ENCODE measurements at regions not wholly inside any gene's neighbourhood (a gene's known extent, or its start where the extent isn't known, plus 50 kb on each side); places are given as distances from the start of the nearest gene placed in this dataset.

DNA sequence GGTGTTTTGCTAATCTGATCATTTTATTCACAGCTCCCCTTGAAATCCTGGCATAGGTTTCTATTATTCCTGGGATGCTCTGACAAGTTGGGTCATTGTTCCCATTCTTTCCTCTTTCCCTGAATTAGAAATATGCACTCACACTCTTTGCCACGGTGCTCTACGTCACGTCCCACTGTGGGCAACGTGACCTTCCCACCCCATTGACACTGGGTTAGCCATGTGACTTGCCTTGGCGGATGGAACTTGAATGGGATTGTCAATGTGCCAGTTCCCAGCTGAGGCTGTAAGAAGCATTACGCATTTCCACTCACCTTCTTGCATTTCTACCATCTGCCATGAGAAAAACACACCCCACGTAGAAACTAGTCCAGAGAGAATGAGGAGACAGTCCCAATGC lies 492.4 kb downstream of the SHISA9 start:
- no peak for DNase-seq

DNA sequence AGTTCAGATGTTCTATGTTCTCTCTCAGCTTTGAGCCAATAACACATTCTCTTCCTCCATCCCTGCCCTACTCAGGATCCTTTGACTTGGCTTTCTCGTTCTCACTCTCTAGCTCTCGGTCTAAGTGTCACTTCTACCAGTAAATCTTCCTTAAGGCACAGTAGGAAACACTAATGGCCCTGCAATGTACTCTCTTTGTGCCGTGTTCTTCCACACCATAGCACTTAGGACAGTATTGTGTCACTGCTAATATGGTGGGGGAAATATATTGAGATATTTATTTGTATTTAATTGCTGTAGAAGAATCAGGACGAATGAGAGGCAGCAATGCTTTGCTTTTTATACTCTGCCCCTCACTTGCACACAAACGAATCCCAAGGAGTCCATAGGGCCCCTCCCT lies 493.1 kb downstream of the SHISA9 start:
- no peak for DNase-seq

DNA sequence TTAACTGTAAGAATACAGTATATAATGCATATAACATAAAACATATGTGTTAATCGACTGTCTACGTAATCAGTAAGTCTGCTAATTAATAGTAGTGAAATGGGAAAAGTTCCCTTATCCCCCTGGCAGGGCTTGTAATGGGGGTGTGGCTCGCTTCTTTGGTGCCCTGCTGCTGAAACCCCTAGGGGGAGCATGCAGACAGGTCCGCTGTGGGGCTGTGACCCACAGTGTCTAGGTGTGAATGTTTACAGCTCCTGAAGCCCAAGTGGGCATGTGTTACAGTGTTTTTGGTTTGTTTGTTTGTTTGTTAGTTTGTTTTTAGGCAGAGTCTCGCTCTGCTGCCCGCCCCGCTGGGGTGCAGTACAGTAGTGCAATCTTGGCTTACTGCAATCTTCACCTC lies 495.7 kb downstream of the SHISA9 start:
- DNase-seq = no peak

DNA sequence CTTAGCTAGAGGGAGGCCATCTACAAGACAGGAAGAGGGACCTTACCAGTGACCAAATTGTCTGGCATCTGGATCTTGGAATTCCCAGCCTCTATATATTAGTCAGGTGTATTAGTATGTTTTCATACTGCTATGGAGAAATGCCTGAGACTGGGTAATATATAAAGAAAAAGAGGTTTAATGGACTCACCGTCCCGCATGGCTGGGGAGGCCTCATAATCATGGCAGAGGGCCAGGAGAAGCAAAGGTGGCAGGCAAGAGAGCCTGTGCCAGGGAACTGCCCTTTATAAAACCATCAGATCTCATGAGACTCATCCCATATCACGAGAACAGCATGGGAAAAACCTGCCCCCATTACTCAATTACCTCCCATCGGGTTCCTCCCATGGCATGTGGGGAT lies 500.2 kb downstream of the SHISA9 start:
- no peak for DNase-seq

DNA sequence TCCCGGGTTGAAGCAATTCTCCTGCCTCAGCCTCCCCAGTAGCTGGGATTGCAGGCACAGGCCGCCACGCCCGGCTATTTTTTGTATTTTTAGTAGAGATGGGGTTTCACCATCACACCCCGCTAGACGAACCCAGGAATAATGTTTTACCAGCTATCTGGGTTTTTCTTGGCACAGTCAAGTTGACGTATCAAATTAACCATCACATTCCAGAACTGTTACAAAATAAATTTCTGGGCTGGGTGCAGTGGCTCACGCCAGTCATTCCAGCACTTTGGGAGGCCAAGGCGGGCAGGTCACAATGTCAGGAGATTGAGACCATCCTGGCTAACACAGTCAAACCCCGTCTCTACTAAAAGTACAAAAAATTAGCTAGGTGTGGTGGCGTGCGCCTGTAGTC lies 501.2 kb downstream of the SHISA9 start:
- no peak for DNase-seq

DNA sequence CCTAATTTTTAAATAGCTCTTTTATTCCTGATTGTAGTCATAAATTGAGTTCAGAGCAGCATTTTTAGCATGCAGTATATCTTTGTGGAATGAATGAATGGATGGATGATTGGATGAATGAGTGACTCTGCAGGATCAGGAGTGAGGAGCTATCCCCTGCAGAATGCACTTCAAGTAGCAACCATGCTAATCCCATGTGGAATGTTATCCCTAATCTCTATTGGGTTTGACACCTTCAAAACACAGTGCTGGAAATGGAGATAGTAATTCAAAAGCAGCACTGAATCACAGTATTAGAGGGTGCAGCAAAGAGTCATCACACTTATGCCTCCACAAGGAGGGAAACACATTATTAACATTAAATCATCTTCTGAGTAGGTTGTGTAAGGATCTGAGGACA lies 501.9 kb downstream of the SHISA9 start:
- DNase-seq = no peak

DNA sequence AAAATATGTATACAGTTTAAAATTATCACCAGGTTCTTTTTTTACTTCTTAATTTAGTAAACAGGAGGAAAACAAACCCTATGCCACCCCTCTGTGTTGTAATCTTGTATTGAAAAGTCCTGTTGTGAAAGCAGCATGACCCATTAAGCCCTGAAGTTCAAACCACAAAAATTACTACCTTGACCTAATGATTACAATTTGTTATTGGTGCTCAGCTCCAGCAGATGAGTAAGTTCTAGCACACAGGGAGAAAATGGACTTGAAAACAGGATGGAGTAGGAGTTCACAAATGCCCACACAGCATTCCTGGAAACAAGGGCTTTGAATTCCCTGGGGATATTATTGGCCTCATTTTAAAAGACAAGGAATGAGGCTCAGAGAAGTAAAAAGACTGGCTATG lies 505.8 kb upstream of the ERCC4 start:
- DNase-seq = no peak

DNA sequence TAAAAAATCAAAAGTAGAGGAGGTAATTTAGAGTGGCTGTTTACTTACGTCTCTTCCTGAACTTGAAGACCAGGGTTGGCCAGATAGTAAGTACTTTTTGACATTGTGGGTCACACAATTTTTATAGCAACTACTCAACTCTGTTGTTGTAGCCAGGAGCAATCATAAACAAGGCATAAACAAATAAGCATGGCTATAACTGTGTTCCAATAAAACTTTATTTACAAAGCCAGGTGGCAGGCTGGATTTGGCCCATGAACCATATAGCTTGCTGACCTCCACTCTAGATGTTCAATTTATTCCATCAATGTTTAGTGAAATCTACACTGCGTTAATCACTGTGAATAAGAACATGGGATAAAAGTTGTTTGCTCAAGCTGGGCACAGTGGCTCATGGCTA lies 500.4 kb upstream of the ERCC4 start:
- DNase-seq = no peak

DNA sequence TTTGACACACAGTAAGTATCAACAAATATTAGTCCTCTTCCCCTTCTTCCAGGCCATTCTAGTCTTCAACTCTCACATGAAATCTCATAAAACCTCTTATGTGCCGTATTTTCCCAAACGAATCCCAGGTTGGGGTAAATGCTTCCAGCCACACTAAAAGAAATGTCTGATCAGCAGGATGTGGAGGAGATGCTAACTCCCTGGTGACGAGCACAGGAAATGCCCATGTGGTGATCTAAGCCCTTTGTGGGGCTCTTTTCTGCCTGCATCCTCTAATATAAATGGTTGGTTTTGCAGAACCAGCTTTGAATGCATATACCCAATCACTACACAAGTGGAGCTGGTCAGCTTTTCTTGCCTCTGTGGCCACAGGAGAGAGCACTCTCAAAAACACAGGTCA lies 498.2 kb upstream of the ERCC4 start:
- peak in 1 of 3 donors; percentile 25 for DNase-seq

DNA sequence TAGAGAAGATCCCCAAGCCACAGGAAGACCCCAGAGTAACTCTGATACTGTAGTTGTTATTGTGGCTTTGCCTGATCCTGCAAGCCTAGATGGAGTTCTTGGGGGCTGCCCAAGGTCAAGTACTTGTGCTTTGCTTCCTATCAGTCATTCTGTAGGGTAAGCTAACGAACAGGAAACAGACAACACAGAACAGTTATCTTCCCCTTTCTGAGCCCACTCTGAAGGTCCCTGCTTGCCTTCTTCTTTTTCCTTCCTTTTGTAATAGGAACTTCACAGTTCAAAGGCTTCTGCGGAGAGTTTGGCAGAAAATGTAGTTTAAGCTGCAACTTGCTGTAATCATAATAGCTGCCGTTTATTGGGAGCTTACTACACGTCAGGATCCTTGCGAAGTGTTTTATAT lies 494.1 kb upstream of the ERCC4 start:
- peak in 1 of 3 donors; percentile 6 for DNase-seq

DNA sequence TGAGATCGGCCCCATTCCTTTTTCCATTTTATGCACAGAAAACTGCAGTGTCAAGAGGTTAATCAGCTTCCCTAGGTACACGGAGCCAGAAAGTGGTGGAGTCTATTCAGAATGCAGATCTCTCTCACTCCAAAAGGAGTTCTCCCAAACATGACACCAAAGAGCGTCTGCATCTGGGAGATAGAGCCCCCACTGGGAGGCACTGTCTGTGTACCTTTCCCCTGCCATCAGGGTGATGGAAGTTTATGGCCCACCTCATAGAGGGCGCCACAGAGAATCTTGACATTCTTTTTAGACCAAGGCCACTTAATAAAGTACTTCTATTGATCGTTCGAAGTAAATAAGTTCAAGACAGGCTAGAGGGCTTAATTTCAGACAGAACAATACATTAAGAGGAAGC lies 493.7 kb upstream of the ERCC4 start:
- no peak for DNase-seq

DNA sequence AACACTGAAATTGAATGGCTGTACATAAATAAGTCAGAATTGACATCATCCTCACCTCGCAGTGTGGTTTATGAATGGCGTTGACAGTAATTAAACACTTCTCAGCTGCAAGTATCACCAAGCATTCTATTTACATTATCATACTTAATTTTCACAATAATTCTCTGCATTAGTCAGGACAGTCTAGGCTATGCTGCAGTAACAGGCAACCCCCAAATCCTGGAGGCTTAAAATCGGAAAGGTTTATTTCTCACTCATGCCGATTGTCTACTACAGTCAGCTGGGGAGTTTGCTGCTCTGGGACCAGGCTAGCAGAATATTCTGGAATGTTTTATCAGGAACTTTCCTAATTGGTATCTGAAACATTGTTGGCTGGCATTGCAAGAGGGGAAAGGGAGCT lies 493.2 kb upstream of the ERCC4 start:
- DNase-seq = no peak

DNA sequence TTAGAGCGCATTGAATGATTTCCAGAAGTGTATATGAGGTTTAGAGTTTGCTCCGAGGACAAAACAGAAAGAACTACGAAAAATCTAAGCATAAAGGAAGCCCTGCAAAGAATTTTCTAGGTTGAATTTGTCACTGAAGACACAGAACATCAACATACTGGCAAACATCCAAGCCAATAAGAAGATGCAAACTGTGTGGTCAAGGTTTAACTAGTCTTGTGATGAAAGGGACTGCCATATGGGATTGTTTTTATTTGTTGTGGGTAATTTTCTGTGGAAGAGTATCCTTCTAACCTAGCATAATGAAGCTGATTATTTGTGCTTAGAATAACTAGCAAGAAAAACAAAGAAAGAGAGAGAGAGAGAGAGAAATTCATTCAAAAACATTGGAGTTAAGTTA lies 492.0 kb upstream of the ERCC4 start:
- DNase-seq = no peak

DNA sequence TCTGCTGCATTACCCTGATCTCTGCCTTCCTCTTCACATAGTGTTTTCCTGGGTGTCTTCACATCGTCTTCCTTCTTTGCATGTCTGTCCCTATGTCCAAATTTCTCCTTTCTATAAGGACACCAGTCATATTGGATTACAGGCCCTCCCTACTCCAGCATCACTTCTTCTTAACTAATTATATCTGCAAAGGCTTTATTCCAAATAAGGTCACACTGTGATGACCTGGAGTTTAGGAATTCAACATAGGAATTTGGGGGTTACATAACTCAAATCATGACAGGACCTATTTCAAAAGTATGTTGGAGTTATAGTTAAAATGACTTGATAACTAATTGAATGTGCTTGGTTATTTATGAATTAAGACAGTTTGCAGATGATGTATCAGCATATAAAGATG lies 490.5 kb upstream of the ERCC4 start:
- peak in 1 of 3 donors; percentile 20 for DNase-seq

DNA sequence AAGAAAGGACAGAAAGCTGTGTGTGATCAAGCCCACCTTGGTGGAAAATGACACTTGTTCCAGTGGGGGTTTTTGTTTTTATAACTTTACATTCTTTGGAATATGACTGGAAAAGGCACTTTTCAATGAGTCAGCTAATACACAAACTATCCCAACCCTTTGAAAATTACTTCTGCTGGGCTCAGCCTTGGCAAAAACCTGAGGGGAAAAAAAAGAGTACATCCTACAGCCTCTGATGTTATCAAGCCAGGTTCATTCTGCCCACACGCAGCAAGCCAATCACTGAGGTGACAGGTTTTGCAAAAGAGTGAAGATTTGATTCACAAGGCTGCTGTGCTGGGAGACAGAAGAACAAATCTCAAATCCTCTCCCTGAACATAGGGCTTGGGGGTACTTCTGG lies 484.5 kb upstream of the ERCC4 start:
- DNase-seq = no peak

DNA sequence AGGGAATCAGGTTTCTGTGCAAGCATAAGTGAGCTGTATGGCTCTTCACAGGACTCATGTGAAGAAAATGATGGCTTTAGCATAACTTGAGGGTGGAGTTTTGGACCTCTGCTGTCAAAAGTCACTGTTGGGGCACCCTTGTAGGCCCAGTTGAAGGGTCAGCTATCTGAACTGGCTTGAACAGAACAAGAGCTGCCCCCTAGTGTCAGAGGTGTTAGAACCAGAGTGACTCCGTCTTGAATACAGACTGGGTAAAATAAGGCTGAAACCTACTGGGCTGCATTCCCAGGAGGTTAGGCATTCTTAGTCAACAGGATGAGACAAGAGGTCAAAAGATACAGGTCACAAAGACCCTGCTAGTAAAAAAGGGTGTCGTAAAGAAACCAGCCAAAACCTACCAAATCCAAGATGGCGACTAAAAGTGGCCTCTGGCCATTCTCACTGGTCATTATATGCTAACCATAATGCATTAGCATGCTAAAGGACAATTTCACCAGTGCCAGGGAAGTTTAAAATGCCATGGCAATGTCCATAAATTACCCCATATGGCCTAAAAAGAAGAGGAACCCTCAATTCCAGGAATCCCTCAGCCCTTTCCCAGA lies 484.0 kb upstream of the ERCC4 start:
- DNase-seq = no peak

DNA sequence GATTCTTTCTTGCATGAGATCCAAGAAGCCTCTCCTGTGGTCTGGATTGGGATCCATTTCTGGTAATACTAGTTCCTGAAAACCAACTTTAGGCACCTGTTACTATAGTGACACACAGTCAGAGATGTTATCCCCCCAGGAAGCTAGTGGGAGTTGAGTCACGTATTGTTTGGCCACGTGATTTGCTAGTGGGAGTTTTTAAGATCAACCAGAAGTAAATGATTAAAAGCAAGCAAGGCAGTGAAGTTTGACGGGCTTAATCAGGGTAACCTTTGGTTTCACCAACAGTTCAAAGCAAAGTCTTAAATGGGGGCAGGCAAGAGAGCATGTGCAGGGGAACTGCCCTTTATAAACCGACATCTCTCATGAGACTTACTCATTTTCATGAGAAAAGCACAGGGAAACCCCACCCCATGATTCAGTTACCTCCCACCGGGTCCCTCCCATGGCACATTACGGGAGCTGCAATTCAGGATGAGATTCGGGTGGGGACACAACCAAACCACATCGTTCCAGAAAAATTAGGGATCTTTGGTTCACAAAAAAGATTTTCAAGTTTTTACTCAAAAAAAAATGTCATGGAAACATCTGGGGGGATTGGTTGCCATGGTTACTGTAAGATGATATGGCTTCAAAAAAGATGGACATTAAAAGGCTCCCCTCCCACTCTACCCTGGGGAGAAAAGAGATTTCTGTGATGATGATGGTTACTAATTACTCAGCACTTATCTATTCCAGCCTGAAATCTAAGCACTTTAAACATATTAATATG lies 483.1 kb upstream of the ERCC4 start:
- DNase-seq = no peak

DNA sequence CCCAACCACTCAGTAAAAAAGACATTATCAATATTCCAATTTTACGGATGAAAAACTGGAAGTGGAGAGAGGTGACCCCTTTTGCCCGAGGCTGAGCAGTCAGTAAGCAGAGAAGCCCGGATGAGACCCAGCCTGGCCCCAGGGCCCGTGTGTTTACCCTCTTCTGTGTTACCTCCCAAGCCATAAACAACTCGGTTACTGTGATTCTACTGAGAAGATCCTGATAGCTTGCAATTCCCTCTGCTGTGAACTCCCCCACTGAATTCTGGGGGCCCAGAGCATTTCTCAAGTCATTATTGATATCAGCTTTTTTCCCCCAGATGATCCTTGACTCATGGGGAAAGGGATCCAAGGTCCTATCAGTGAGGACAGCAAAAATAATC lies 482.6 kb upstream of the ERCC4 start:
- no peak for DNase-seq

DNA sequence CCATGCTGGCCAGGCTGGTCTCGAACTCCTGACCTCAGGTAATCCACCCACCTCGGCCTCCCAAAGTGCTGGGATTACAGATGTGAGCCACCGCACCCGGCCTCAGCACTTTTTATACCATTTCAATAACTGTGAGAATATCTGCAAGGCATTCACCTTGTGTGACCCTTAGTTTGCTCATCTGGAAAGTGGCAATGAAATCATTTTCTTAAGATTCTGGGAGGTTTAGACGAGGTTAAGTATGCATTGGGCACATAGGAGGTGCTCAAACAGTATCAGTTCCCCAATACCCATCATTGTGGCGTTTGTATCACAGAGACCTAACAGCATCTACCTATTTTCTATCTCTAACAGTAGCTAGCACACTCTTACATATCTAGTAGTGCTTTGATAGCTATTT lies 481.9 kb upstream of the ERCC4 start:
- no peak for DNase-seq

DNA sequence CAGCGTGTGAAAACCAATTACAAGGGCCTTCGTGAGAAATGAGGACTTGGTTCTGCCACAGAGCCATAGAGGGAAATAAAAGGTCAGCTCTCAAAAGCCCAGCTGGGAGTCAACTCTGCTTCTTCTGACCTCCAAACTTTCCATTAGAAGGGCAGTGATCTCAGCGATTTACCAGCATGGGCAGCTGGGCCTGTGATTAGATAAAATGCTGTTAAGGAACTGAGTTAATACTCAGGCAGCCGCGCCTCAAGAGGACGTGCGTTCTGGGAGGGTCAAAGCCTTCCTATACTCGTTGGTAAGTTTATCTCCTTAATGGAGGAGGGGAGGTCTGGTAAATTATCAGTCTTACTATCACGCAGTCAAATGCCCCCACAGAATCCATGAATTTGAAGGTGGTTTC lies 480.2 kb upstream of the ERCC4 start:
- DNase-seq = no peak

DNA sequence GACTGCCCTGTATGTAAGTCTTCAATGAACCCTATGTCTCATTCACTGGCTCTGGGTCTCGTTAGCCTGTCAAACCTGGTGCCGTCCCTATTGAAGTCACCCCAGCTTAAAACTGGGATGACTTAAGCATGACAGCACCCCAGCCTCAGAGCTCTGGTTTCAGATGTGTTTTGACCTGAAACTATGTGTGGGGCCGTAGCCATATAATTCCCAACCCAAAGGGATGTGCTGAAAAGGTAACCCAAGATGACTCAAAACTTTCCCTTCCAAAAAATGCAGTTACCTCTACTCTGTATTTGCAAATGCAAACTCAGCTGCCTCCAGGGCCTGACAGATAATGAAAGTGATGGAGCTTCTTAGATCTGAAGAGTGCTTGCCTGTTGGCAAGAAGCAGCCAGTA lies 478.3 kb upstream of the ERCC4 start:
- no peak for DNase-seq

DNA sequence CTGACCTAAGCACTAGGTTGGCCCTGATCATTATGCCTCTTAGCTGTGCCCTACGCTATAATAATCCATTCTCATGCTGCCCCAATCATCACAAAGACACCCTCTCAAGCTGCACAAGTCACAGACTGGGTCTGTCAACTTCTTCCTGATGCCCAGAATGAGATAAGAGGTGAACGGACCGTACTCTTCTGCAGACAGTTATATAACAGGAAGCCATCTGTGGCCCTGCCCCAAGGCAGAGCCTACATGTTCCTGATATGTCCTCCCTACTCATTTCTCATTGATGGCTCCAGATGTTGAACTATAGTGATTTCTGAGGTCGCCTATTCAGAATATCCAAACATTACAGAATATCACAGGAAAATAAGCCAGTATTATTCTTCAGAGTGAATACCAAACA lies 471.6 kb upstream of the ERCC4 start:
- DNase-seq = no peak

DNA sequence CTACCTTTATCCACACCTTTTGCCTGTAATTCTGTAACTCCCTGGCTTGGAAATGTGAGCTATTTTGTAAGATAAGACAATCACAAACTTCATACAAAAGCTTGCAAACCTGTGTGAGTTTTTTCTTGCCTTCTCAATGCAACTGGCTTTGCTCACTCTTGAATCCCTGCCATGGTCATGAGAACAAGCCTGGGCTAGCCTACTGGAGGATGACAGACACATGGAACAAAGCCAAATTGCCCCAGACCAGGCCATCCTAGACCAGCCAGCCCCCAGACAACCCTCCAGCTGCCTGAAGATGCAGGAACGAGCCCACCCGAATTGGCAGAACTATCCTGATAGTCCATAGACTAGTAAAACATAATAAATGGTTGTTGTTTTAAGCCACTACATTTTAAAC lies 466.6 kb upstream of the ERCC4 start:
- DNase-seq = no peak

DNA sequence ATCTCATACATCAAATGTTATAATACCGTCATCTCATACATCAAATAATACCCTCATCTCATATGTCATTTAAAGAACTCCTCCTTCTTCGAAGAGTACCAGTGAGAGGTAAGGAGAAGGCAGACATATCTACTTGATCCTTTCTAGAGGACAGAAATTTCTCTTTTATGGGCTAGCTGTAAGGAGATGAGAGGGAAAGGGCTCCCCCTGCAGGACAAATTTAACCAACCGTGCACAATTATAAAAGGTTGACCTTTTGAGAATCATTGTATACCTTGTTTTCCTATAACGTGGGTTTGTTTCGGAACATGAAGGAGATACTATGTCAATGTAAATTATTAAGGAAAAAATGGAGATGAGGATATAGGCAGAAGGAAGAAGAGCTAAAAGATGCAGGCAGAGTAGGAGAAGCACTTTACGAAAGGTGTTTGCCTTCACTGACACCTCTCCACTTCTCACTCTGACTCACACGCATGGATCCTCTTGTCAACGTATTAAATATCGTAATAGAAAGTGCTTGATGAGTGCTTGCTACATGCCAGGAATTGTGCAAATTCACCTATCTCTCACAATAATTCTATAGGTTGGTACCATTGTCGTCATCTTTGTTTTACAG lies 465.9 kb upstream of the ERCC4 start:
- peak; percentile 2 to 14 (median 3) for DNase-seq
